ENCODE measurements at regions not wholly inside any gene's neighbourhood (a gene's known extent, or its start where the extent isn't known, plus 50 kb on each side); places are given as distances from the start of the nearest gene placed in this dataset.
"Not testable (repeated sequence)": the region's sequence is repeated elsewhere in the genome, so short reads cannot be mapped to it uniquely, and the experiment has no call there.

- no peak for DNase-seq (ENCODE audit: low read depth)
- H3K4me3 ChIP-seq (ENCODE audit: low read depth, low read length): no peak overlapping the region
- no peak for TF ChIP-seq CTCF (IDR thresholded peaks at IDR 0.05; ENCODE audit: low read depth, low read length, missing control alignments)
Measured at GRCh38 chr1:221241157-221241556, 361.9 kb downstream of the HLX start.

GRCh38 chr1:221241592-221241991 is 362.3 kb downstream of the HLX start:
- DNase-seq (ENCODE audit: low read depth): no peak
- TF ChIP-seq CTCF (IDR thresholded peaks at IDR 0.05; ENCODE audit: low read depth, low read length, missing control alignments): no peak
- no peak overlapping the region for H3K4me3 ChIP-seq (ENCODE audit: low read depth, low read length)

GRCh38 chr1:221246067-221246466 is 366.8 kb downstream of the HLX start:
- no peak for DNase-seq (ENCODE audit: low read depth)

GRCh38 chr1:221246628-221247415 is 367.6 kb downstream of the HLX start:
- no peak for DNase-seq (ENCODE audit: low read depth)
- no peak for TF ChIP-seq CTCF (IDR thresholded peaks at IDR 0.05; ENCODE audit: low read depth, low read length, missing control alignments)
- H3K4me3 ChIP-seq (ENCODE audit: low read depth, low read length): no peak overlapping the region

More at GRCh38 chr1:221246067-221246466, 366.8 kb downstream of the HLX start:
- H3K4me3 ChIP-seq (ENCODE audit: low read depth, low read length): no peak overlapping the region
- no peak for TF ChIP-seq CTCF (IDR thresholded peaks at IDR 0.05; ENCODE audit: low read depth, low read length, missing control alignments)

- no peak for TF ChIP-seq CTCF (IDR thresholded peaks at IDR 0.05; ENCODE audit: low read depth, low read length, missing control alignments)
- no peak for DNase-seq (ENCODE audit: low read depth)
- H3K4me3 ChIP-seq (ENCODE audit: low read depth, low read length): no peak overlapping the region
Measured at GRCh38 chr1:221251580-221251979, 372.3 kb downstream of the HLX start.

GRCh38 chr1:221254813-221255212 is 375.6 kb downstream of the HLX start:
- no peak overlapping the region for H3K4me3 ChIP-seq (ENCODE audit: low read depth, low read length)
- TF ChIP-seq CTCF (IDR thresholded peaks at IDR 0.05; ENCODE audit: low read depth, low read length, missing control alignments): no peak
- DNase-seq (ENCODE audit: low read depth): no peak

- TF ChIP-seq CTCF (IDR thresholded peaks at IDR 0.05; ENCODE audit: low read depth, low read length, missing control alignments): no peak
- DNase-seq (ENCODE audit: low read depth): no peak
- no peak overlapping the region for H3K4me3 ChIP-seq (ENCODE audit: low read depth, low read length)
Measured at GRCh38 chr1:221256773-221257172, 377.5 kb downstream of the HLX start.

- DNase-seq (ENCODE audit: low read depth); H3K4me3 ChIP-seq (ENCODE audit: low read depth, low read length): not testable (repeated sequence)
Measured at GRCh38 chr1:221257548-221257947, 378.3 kb downstream of the HLX start.

- not testable (repeated sequence) for H3K4me3 ChIP-seq (ENCODE audit: low read depth, low read length)
Measured at GRCh38 chr1:221262677-221263076, 383.4 kb downstream of the HLX start.

More at GRCh38 chr1:221262677-221263076, 383.4 kb downstream of the HLX start:
- not testable (repeated sequence) for DNase-seq (ENCODE audit: low read depth)
